Hematopoietic multipotent progenitor cell treated with erythropoietin and hydrocortisone succinate and interleukin-3 and kit ligand, for 15 days (in vitro differentiated cells): ENCODE measurements at regions not wholly inside any gene's neighbourhood (a gene's known extent, or its start where the extent isn't known, plus 50 kb on each side); places are given as distances from the start of the nearest gene placed in this dataset.

ENCODE experiments used
- DNase-seq: peaks from one replicate; pipeline ENCODE4 v3.0.0-alpha.2; 2015; ENCODE audit warnings: low spot score

DNA sequence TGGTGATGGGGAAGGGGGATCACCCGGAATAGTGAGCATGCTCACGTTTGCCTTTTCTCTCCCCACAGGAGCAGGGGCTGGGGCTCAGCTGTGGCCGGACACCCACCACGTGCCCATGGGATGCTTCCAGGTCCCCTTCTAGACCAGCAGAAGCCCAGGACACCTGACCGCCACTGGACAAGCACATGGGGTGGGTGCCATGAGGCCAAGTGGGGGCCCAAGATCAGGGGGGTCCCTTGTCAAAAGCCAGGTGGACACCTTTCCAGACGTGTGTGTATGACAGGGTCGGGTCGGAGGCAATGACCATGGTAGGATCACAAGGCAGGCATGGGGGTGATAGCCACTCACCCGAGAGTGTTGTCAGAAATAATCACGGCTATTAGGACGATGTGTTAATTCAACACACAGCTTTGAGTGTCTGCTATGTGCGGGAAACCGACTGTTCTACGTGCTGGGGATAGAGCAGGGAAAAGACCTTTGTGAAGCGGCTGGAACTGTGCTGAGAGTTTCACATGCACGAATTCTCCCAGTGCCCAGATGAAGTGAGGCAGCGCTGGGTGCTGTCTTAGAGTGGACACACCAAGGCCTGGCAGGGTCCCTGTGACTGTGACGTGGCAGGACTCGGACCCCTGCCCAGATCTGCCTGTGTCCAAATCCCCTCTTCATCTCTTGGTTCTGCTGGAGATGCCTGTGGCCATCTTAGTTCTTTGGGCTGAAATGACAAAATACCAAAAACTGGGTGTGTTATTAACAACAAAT lies 244.7 kb downstream of the NDUFA10 start:
- no peak for DNase-seq

DNA sequence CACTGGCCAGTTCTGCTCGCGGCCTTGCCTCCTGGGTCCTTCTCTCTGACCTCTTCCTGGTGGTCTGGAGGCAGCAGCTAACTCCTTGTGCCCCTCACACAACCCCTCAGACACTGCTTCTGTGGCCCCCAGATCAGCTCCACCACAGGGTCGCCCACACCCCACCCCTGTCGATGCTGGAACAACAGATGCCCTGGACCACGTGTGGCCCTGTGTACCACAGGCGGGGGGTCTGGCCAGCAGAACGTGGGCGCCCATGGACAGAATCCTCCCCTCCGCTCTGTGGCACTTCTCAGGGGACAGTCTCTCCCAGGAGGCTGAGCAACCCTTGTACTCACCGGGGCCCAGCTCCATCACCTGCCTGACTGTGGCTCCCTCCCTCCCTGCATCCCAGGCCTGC lies 245.6 kb downstream of the NDUFA10 start:
- DNase-seq, result no peak

GRCh38 chr2:239778861-239779558 lies 246.1 kb downstream of the NDUFA10 start:
- DNase-seq, result no peak

DNA sequence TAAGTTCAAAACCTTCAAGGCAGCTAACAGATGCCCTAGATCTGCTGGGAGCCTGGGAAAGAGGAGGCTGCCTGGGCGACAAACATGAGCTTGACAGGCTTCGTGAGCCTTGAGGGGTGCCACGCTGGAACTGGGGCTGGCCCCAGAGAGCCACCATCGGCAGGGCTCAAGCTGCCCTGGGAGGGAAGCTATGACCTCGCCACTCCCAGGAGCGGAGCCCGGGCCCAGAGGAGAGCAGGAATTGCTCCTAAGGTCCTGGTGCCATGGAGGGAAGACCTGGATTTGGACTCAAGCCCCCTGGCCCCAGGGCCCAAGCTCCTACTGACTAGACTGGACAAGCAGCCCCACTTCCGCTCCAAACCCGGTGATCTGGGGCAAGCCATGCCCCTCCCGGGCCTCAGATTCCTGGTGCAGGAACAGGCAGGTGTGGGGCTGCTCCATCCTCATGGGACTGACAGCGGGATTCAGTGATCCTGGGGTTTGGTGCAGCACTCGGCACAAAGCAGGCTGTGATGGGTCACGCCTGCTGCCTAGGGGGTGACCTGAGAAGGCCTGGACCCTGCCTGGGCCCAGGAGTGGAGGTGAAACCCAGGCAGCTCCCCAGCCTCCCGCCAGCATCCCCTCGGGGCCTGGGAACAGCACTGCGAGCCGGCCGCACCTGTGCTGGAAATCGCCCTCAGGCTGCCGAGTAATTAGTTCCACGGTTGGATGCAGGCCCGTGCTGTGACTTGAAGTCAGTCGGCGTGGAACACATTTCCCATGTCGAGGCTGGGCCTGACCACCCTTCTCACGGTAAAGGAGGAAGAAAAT lies 246.9 kb downstream of the NDUFA10 start:
- no peak for DNase-seq

GRCh38 chr2:239777219-239777618 lies 247.9 kb downstream of the NDUFA10 start:
- no peak for DNase-seq

- no peak for DNase-seq
These were observed 248.6 kb downstream of the NDUFA10 start for GRCh38 chr2:239776436-239777005.

- no peak for DNase-seq
These were observed 249.3 kb downstream of the NDUFA10 start for GRCh38 chr2:239775623-239776435.

DNA sequence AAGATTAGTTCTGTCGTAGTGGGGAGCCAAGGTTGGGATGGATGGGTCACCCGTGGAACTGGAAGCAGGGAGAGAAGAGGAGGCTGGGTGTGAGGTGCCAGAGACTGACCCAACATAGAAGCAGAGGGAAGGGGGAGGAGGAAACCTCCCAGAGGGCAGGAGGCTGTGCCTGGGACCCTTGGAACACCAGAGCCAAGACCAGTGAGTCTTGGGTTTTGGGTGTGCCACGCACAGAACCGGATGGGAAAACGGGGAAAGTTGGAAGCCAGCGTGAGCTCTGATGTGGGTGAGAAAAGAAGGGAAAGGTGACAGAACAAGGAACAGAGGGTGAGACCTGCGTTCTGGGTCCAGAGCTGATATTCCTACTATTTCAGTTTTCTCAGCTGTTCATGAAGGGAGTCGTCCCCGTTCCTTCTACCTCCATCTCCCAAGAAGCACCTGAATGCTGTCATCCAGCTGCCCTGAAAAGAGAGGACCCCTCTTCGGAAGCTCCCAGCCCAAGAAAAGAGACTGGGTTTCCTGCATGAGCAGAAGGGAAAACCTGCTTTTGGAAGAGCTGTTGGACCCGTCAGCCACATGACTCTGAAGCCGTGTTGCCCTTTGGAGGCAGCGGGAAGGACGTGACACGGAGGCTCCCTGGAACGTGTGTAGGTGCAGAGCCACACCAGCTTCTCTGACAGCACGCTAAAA lies 250.1 kb downstream of the NDUFA10 start:
- no peak for DNase-seq

- no peak for DNase-seq
These were observed 251.0 kb downstream of the NDUFA10 start for GRCh38 chr2:239774142-239774462.

GRCh38 chr2:239773228-239774141 lies 251.7 kb downstream of the NDUFA10 start:
- DNase-seq, result no peak

- no peak for DNase-seq
These were observed 252.4 kb downstream of the NDUFA10 start for GRCh38 chr2:239772721-239773120.

GRCh38 chr2:239770246-239770639 lies 254.9 kb downstream of the NDUFA10 start:
- DNase-seq, result no peak

DNA sequence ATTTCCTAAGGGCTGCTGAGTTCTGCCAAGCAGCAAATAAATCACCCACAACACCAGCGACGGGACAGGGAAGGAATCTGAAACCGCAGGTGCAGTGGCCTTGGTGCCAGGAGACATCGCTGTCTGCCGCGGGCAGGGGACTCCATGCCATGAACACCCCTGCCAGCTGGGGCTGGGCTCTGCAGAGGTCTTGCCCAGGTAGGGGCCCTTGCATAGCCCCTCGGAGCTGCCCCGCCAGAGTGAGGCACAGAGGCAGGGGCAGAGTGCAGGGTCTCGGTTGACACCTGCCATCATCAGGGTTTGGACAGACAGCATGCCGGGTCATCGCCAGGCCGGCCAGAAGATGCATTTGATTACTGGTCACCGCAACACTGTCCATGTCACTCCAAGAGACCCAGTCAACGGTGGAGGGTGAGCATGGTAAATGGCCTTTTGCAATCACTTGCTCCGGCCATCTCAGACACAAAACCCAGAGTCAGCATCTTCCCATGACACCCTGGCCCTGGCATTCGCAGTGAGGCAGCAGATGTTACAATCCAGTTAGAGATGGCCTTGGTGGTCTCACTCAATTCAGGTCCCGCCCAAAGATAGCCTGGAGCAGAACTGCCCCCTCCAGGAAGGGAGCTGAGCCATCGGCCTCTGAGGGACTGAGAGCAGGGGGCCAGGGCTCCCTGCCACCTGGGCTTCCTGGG lies 255.4 kb downstream of the NDUFA10 start:
- no peak for DNase-seq

GRCh38 chr2:239768907-239769553 lies 256.1 kb downstream of the NDUFA10 start:
- no peak for DNase-seq

- no peak for DNase-seq
These were observed 256.9 kb downstream of the NDUFA10 start for GRCh38 chr2:239768031-239768790.

DNA sequence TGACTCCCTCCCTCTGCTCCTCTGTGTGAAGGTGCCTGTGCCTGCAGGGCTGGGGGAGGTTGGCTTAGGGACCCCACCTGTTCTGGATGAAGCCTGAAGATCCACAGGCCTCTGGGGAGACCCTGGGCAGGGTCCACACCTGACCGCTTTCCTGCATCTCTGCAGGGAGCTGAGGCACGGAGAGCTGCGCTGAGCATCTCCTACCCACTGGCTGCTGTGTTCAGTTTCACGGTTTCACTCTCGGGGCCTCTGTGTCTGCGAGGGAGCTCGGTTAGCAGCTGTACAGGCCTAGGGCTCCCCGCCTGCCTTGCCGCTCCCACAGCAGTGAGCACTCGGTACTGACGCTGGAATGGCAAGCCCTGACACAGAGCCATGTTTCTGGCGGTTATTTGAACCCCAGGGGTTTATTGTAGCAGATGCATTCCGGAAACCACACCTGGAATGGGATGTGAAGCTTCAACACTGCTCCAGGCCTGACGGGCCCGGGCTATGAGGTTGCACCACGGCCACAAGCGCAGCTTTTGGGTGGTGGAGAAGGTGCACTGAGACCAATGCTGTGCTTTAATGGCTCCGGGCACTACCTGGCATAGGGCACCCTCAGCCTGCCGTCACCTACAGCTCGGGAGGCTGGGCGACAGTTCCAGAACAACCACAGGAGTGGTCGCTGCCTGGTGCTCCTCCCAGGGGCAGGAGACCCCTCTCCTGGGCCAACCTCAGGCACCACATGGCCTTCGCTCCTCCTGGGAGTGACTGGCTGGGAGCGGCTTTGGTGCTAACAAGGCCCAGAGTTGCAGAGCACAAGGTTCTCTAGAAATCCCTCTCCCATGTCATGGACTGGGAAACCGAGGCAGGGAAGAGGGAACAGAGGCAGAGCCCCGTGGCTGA lies 257.9 kb downstream of the NDUFA10 start:
- no peak for DNase-seq

DNA sequence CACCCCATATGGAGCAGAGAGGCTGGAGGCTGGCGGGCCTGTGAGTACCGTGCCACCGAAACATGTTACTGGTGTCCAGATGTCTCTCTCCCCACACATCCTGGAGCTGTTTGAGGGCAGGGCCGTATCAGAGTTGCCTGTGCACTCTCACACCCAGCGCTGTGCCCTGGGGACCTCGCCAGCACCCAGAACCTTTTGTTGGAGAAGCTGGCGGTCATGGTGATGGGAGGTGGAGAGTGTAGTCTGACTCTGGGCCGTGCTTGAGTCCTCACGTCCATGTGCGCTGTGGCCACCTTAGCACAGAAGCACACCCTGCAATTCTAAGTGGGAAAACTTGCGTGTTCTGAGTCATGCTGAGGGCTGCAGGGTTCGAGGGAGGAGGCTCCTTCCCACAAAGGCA lies 259.2 kb downstream of the NDUFA10 start:
- no peak for DNase-seq
